ENCODE measurements at regions not wholly inside any gene's neighbourhood (a gene's known extent, or its start where the extent isn't known, plus 50 kb on each side); places are given as distances from the start of the nearest gene placed in this dataset.

DNA sequence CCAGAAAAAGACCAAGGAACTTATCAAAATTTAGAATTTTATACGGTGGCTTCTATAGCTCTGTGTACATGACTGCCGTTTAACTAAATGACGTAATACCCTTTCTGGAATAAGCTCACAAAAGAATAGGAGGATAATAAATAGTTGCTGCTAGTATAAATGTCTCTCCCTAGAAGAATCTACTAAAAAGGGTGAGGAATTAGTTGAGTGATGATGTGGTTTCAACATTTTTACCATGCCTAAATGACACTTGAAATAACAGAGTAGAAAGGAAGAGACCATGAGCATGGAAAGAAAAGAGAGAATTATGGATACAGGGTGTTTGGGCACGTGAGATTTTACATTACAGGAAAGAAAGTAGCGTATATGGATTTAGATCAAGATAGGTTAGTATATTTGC lies 231.1 kb downstream of the ARAP2 start:
- TF ChIP-seq, protein P1, sequence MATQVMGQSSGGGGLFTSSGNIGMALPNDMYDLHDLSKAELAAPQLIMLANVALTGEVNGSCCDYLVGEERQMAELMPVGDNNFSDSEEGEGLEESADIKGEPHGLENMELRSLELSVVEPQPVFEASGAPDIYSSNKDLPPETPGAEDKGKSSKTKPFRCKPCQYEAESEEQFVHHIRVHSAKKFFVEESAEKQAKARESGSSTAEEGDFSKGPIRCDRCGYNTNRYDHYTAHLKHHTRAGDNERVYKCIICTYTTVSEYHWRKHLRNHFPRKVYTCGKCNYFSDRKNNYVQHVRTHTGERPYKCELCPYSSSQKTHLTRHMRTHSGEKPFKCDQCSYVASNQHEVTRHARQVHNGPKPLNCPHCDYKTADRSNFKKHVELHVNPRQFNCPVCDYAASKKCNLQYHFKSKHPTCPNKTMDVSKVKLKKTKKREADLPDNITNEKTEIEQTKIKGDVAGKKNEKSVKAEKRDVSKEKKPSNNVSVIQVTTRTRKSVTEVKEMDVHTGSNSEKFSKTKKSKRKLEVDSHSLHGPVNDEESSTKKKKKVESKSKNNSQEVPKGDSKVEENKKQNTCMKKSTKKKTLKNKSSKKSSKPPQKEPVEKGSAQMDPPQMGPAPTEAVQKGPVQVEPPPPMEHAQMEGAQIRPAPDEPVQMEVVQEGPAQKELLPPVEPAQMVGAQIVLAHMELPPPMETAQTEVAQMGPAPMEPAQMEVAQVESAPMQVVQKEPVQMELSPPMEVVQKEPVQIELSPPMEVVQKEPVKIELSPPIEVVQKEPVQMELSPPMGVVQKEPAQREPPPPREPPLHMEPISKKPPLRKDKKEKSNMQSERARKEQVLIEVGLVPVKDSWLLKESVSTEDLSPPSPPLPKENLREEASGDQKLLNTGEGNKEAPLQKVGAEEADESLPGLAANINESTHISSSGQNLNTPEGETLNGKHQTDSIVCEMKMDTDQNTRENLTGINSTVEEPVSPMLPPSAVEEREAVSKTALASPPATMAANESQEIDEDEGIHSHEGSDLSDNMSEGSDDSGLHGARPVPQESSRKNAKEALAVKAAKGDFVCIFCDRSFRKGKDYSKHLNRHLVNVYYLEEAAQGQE (IDR thresholded peaks at IDR 0.05): no peak
- TF ChIP-seq ZSCAN20 (CRISPR knock-in tag; IDR thresholded peaks at IDR 0.05): no peak
